MM.1S (cell line): ENCODE measurements at regions not wholly inside any gene's neighbourhood (a gene's known extent, or its start where the extent isn't known, plus 50 kb on each side); places are given as distances from the start of the nearest gene placed in this dataset.

ENCODE experiments used
- DNase-seq: peaks from one replicate; pipeline ENCODE4 v3.0.0-alpha.2; 2015
- H2AFZ ChIP-seq: fragments of 300-600 bp; sonication (generic); 2 replicates; pipeline ENCODE4 v1.6.0; 2016; ENCODE audit warnings: antibody characterized with exemption, low read length
- H3F3A ChIP-seq: fragments of 300-600 bp; sonication (generic); 2 replicates; pipeline ENCODE4 v1.6.1; 2016; ENCODE audit warnings: mild to moderate bottlenecking, antibody characterized with exemption, low read length, moderate library complexity, mixed read lengths; ENCODE audit not compliant: insufficient read depth
- H3K27ac ChIP-seq: fragments of 300-600 bp; sonication (generic); 2 replicates; pipeline ENCODE4 v1.5.1; 2016; ENCODE audit warnings: mild to moderate bottlenecking, low read length
- H3K27me3 ChIP-seq: fragments of 300-600 bp; sonication (generic); replicated peaks from 2 replicates; pipeline ENCODE4 v1.6.0; 2016; ENCODE audit warnings: low read length; ENCODE audit not compliant: insufficient read depth
- H3K36me3 ChIP-seq: fragments of 300-600 bp; sonication (generic); replicated peaks from 2 replicates; pipeline ENCODE4 v1.6.1; 2016; ENCODE audit warnings: mild to moderate bottlenecking, low read length, mixed read lengths; ENCODE audit not compliant: insufficient read depth
- H3K4me1 ChIP-seq: fragments of 300-600 bp; sonication (generic); 2 replicates; pipeline ENCODE4 v1.6.1; 2016; ENCODE audit warnings: low read length, mixed read lengths
- H3K4me2 ChIP-seq: fragments of 300-600 bp; sonication (generic); 2 replicates; pipeline ENCODE4 v1.6.0; 2016; ENCODE audit warnings: low read depth, low read length
- H3K4me3 ChIP-seq: fragments of 300-600 bp; sonication (generic); 2 replicates; pipeline ENCODE4 v1.5.1; 2016; ENCODE audit warnings: low read length, mixed read lengths
- H3K79me2 ChIP-seq: fragments of 300-600 bp; sonication (generic); 2 replicates; pipeline ENCODE4 v1.6.1; 2016; ENCODE audit warnings: mixed run types, low read length, mixed read lengths
- H3K9ac ChIP-seq: fragments of 300-600 bp; sonication (generic); 2 replicates; pipeline ENCODE4 v1.6.1; 2016; ENCODE audit warnings: low read length, mixed read lengths
- H3K9me2 ChIP-seq: fragments of 300-600 bp; sonication (generic); replicated peaks from 2 replicates; pipeline ENCODE4 v1.6.1; 2016; ENCODE audit warnings: mild to moderate bottlenecking, low read length, mixed read lengths; ENCODE audit not compliant: insufficient read depth
- H3K9me3 ChIP-seq: fragments of 300-600 bp; sonication (generic); replicated peaks from 2 replicates; pipeline ENCODE4 v1.6.1; 2016; ENCODE audit warnings: mild to moderate bottlenecking, low read length, mixed read lengths; ENCODE audit not compliant: insufficient read depth
- H4K20me1 ChIP-seq: fragments of 300-600 bp; sonication (generic); 2 replicates; pipeline ENCODE4 v1.6.1; 2016; ENCODE audit warnings: mild to moderate bottlenecking, low read length, moderate library complexity, mixed read lengths; ENCODE audit not compliant: insufficient read depth
- CTCF ChIP-seq: fragments of 300-600 bp; sonication (generic); IDR thresholded peaks from 2 replicates; pipeline ENCODE4 v1.5.1; 2016; ENCODE audit warnings: antibody characterized with exemption, low read length, mixed read lengths
- EZH2 ChIP-seq: fragments of 300-600 bp; sonication (generic); optimal IDR thresholded peaks from 2 replicates; pipeline ENCODE3; 2017; ENCODE audit warnings: low read depth, mild to moderate bottlenecking, antibody characterized with exemption, low read length, mixed read lengths
- EZH2phosphoT487 ChIP-seq: fragments of 300-600 bp; sonication (generic); IDR thresholded peaks from 2 replicates; pipeline ENCODE4 v1.6.1; 2018; ENCODE audit warnings: antibody characterized with exemption, low read length

GRCh38 chr7:18341756-18342155 lies 153.8 kb upstream of the HDAC9 start:
- no peaks in the 10 kb centered on the region for H3K4me1 ChIP-seq
- TF ChIP-seq EZH2phosphoT487 (no peak), CTCF (no peak), EZH2 (no peak)
- no peak overlapping the region for H3K9ac ChIP-seq
- H3K4me3 ChIP-seq, result no peak overlapping the region
- no peaks in the 10 kb centered on the region for H3K27me3 ChIP-seq
- H3K4me2 ChIP-seq, result no peak overlapping the region
- no peaks in the 10 kb centered on the region for H3K36me3 ChIP-seq
- no peak overlapping the region for H2AFZ ChIP-seq
- no peak for DNase-seq
- H4K20me1 ChIP-seq, result no peaks in the 10 kb centered on the region
- no peaks in the 10 kb centered on the region for H3K9me3 ChIP-seq
- H3K9me2 ChIP-seq, result no peaks in the 10 kb centered on the region
- no peaks in the 10 kb centered on the region for H3F3A ChIP-seq
- no peaks in the 10 kb centered on the region for H3K79me2 ChIP-seq
- no peak overlapping the region for H3K27ac ChIP-seq

- no peak for TF ChIP-seq EZH2
- TF ChIP-seq CTCF, result no peak
- no peak for TF ChIP-seq EZH2phosphoT487
- no peak overlapping the region for H3K27ac ChIP-seq
- no peak overlapping the region for H3K9ac ChIP-seq
- no peak overlapping the region for H2AFZ ChIP-seq
- no peaks in the 10 kb centered on the region for H3K36me3 ChIP-seq
- no peaks in the 10 kb centered on the region for H3K27me3 ChIP-seq
- H3K4me1 ChIP-seq, result no peaks in the 10 kb centered on the region
- no peaks in the 10 kb centered on the region for H3F3A ChIP-seq
- H3K9me3 ChIP-seq, result no peaks in the 10 kb centered on the region
- DNase-seq, result no peak
- H4K20me1 ChIP-seq, result no peaks in the 10 kb centered on the region
- no peaks in the 10 kb centered on the region for H3K9me2 ChIP-seq
- H3K79me2 ChIP-seq, result no peaks in the 10 kb centered on the region
- H3K4me3 ChIP-seq, result no peak overlapping the region
- no peak overlapping the region for H3K4me2 ChIP-seq
Measured at GRCh38 chr7:18343047-18343446, 152.5 kb upstream of the HDAC9 start.

- no peak for TF ChIP-seq EZH2
- TF ChIP-seq EZH2phosphoT487, result no peak
- no peak for TF ChIP-seq CTCF
- H3K79me2 ChIP-seq, result no peaks in the 10 kb centered on the region
Measured at GRCh38 chr7:18344536-18344935, 151.0 kb upstream of the HDAC9 start.

More at GRCh38 chr7:18344536-18344935, 151.0 kb upstream of the HDAC9 start:
- Histone ChIP-seq H3K27me3 (no peaks in the 10 kb centered on the region), H3K9me3 (no peaks in the 10 kb centered on the region), H3K9ac (no peak overlapping the region), H3F3A (no peaks in the 10 kb centered on the region), H3K4me2 (no peak overlapping the region), H2AFZ (no peak overlapping the region), H3K36me3 (no peaks in the 10 kb centered on the region), H3K27ac (no peak overlapping the region), H3K4me1 (no peaks in the 10 kb centered on the region), H3K9me2 (no peaks in the 10 kb centered on the region), H4K20me1 (no peaks in the 10 kb centered on the region), H3K4me3 (no peak overlapping the region)
- DNase-seq, result no peak
